ENCODE measurements at regions not wholly inside any gene's neighbourhood (a gene's known extent, or its start where the extent isn't known, plus 50 kb on each side); places are given as distances from the start of the nearest gene placed in this dataset.

- WGBS (ENCODE audit: insufficient coverage), result 60% methylated on average over 2 of the region's 2 CpGs
- H3K27ac ChIP-seq (ENCODE audit: low read depth, low read length), result no peak overlapping the region
Measured at GRCh38 chr10:80697926-80698325, 160.2 kb downstream of the SH2D4B start.

DNA sequence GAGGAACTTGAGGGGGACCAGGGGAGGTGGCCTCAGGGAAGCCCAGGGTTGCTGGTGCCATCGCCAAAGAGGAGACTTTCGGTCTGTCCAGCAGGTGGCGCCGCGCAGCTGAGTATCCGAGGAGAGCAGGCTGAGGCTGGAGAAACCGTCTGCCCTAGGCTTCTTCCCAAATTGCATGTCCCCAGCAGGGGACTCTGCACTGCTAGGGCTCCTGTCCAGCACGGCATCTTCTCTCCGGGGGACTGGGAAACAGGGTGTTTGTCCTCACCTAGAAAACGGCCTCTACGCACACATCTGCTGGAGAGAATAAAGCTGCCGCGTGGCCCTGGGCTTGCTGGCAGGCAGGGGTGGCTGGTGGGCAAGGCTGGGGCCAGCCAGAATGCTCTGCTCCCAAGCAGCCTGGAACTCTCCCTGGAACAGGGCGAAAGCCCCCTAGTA lies 161.9 kb downstream of the SH2D4B start:
- DNase-seq (ENCODE audit: low read depth in 4 of 6, low spot score in 6 of 6), result peak; percentile 71 to 94 (median 76)
- H3K36me3 ChIP-seq (ENCODE audit: control insufficient read depth, insufficient read depth, low read length), result no peaks in the 10 kb centered on the region
- H3K4me3 ChIP-seq (ENCODE audit: low read depth, low read length), result no peak overlapping the region
- no peak overlapping the region for H3K27ac ChIP-seq (ENCODE audit: low read depth, low read length)
- H3K9me3 ChIP-seq (ENCODE audit: control insufficient read depth, insufficient read depth, low read length), result no peaks in the 10 kb centered on the region
- WGBS (ENCODE audit: insufficient coverage), result 11% methylated on average over 13 of the region's 14 CpGs
- H3K27me3 ChIP-seq (ENCODE audit: control insufficient read depth, insufficient read depth, low read length), result peaks cover 2% of the 10 kb centered on the region
- peaks cover 38% of the 10 kb centered on the region for H3K4me1 ChIP-seq (ENCODE audit: control insufficient read depth, insufficient read depth, low read length)

More at GRCh38 chr10:80697926-80698325, 160.2 kb downstream of the SH2D4B start:
- H3K27me3 ChIP-seq (ENCODE audit: control insufficient read depth, insufficient read depth, low read length), result peaks cover 2% of the 10 kb centered on the region
- H3K4me1 ChIP-seq (ENCODE audit: control insufficient read depth, insufficient read depth, low read length), result peaks cover 32% of the 10 kb centered on the region
- H3K9me3 ChIP-seq (ENCODE audit: control insufficient read depth, insufficient read depth, low read length), result no peaks in the 10 kb centered on the region
- peak in 1 of 6 donors; percentile 61 for DNase-seq (ENCODE audit: low read depth in 4 of 6, low spot score in 6 of 6)
- no peaks in the 10 kb centered on the region for H3K36me3 ChIP-seq (ENCODE audit: control insufficient read depth, insufficient read depth, low read length)
- H3K4me3 ChIP-seq (ENCODE audit: low read depth, low read length), result no peak overlapping the region

DNA sequence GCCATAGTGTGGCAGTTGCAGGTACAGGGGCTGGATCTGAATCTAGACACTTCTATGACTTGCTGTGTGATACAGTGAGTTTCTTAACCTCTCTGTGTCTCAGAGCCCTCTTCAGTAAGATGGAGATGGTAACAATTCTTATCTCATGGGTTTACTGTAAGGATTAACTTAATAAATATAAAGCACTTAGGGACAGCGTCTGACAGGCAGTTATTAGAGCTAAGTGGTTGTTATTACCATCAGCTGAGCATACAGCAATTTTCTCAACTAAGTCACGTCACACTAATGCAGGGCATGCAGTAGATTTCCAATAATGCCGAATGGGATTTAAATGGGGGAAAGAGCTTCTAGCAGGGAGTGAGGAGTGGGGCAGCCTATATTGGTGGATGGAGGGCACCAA lies 162.6 kb downstream of the SH2D4B start:
- DNase-seq (ENCODE audit: low read depth in 4 of 6, low spot score in 6 of 6), result peak in 1 of 6 donors; percentile 48
- H3K9me3 ChIP-seq (ENCODE audit: control insufficient read depth, insufficient read depth, low read length), result no peaks in the 10 kb centered on the region
- H3K4me1 ChIP-seq (ENCODE audit: control insufficient read depth, insufficient read depth, low read length), result peaks cover 38% of the 10 kb centered on the region
- H3K36me3 ChIP-seq (ENCODE audit: control insufficient read depth, insufficient read depth, low read length), result no peaks in the 10 kb centered on the region
- H3K27me3 ChIP-seq (ENCODE audit: control insufficient read depth, insufficient read depth, low read length), result peaks cover 2% of the 10 kb centered on the region
- WGBS (ENCODE audit: insufficient coverage), result no CpG with 5 or more reads among the region's 3 CpGs
- no peak overlapping the region for H3K27ac ChIP-seq (ENCODE audit: low read depth, low read length)
- H3K4me3 ChIP-seq (ENCODE audit: low read depth, low read length), result no peak overlapping the region

DNA sequence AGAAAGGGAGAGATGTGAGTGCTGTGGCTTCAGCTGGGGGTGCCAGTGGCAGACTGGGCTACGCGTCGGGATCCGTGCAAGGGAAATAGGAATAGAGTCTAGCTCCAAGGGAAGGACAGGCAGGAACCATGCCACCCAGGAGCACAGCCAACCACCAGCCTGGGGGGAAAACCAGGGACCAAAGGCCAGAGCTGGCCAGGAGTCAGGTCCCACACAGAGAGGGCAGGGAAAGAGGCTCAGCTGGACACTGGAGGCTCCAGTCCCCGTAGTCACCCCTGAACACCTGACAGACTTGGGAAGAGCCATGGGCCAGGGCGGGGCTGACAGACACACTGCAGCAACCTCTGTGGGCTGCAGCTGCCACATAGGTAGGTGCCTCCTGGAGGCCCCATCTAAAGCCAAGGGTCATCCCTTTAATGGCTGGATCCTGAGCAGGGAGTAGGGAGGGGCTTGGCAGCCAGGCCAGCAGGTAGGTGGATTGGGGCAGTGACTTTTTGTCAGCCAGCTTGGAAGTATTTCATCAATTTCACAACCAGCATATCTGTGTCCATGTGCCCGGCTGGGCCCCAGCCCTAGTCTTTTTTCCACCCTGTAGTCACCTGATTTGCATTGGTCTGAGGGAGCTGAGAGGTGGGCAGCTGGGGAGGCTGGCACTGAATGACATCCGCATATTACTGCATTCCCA lies 163.2 kb downstream of the SH2D4B start:
- H3K4me1 ChIP-seq (ENCODE audit: control insufficient read depth, insufficient read depth, low read length), result peaks cover 38% of the 10 kb centered on the region
- H3K27me3 ChIP-seq (ENCODE audit: control insufficient read depth, insufficient read depth, low read length), result peaks cover 2% of the 10 kb centered on the region
- 87% methylated on average over 7 of the region's 8 CpGs for WGBS (ENCODE audit: insufficient coverage)
- DNase-seq (ENCODE audit: low read depth in 4 of 6, low spot score in 6 of 6), result no peak
- no peak overlapping the region for H3K4me3 ChIP-seq (ENCODE audit: low read depth, low read length)
- H3K27ac ChIP-seq (ENCODE audit: low read depth, low read length), result no peak overlapping the region
- H3K9me3 ChIP-seq (ENCODE audit: control insufficient read depth, insufficient read depth, low read length), result no peaks in the 10 kb centered on the region
- no peaks in the 10 kb centered on the region for H3K36me3 ChIP-seq (ENCODE audit: control insufficient read depth, insufficient read depth, low read length)

GRCh38 chr10:80701706-80702105 lies 164.0 kb downstream of the SH2D4B start:
- H3K4me1 ChIP-seq (ENCODE audit: control insufficient read depth, insufficient read depth, low read length), result peaks cover 38% of the 10 kb centered on the region
- no CpG with 5 or more reads among the region's 2 CpGs for WGBS (ENCODE audit: insufficient coverage)
- no peaks in the 10 kb centered on the region for H3K9me3 ChIP-seq (ENCODE audit: control insufficient read depth, insufficient read depth, low read length)
- no peaks in the 10 kb centered on the region for H3K36me3 ChIP-seq (ENCODE audit: control insufficient read depth, insufficient read depth, low read length)
- DNase-seq (ENCODE audit: low read depth in 4 of 6, low spot score in 6 of 6), result no peak
- no peak overlapping the region for H3K27ac ChIP-seq (ENCODE audit: low read depth, low read length)
- H3K4me3 ChIP-seq (ENCODE audit: low read depth, low read length), result no peak overlapping the region
- peaks cover 2% of the 10 kb centered on the region for H3K27me3 ChIP-seq (ENCODE audit: control insufficient read depth, insufficient read depth, low read length)

DNA sequence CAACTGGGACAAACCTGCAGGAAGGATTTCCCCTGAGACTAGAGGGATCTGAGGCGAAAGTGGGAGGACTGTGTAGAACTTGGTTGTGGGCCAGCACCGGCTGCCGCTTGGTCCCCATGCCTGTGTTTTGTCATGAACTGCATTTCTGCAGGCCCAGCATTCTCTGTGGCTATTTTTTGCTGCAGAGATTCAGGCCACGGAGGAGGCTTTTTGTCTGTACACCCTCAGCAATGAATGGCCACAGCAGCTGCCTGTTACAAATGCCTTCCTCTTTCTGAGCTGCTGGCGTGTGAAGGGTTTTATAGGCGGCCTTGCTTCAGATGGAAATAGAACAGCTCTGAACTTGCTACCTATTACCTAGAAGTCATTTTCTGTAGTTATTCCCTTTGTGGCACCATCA lies 164.4 kb downstream of the SH2D4B start:
- Histone ChIP-seq H3K4me1 (ENCODE audit: control insufficient read depth, insufficient read depth, low read length) (peaks cover 38% of the 10 kb centered on the region), H3K27ac (ENCODE audit: low read depth, low read length) (no peak overlapping the region), H3K27me3 (ENCODE audit: control insufficient read depth, insufficient read depth, low read length) (peaks cover 2% of the 10 kb centered on the region), H3K4me3 (ENCODE audit: low read depth, low read length) (no peak overlapping the region), H3K9me3 (ENCODE audit: control insufficient read depth, insufficient read depth, low read length) (no peaks in the 10 kb centered on the region), H3K36me3 (ENCODE audit: control insufficient read depth, insufficient read depth, low read length) (no peaks in the 10 kb centered on the region)
- peak in 5 of 6 donors; percentile 17 to 86 (median 42) for DNase-seq (ENCODE audit: low read depth in 4 of 6, low spot score in 6 of 6)
- WGBS (ENCODE audit: insufficient coverage), result 25% methylated on average over 4 of the region's 6 CpGs

GRCh38 chr10:80705899-80706298 lies 168.2 kb downstream of the SH2D4B start:
- Histone ChIP-seq H3K4me3 (ENCODE audit: low read depth, low read length) (no peak overlapping the region), H3K27me3 (ENCODE audit: control insufficient read depth, insufficient read depth, low read length) (no peaks in the 10 kb centered on the region), H3K27ac (ENCODE audit: low read depth, low read length) (no peak overlapping the region), H3K4me1 (ENCODE audit: control insufficient read depth, insufficient read depth, low read length) (peaks cover 24% of the 10 kb centered on the region), H3K9me3 (ENCODE audit: control insufficient read depth, insufficient read depth, low read length) (no peaks in the 10 kb centered on the region), H3K36me3 (ENCODE audit: control insufficient read depth, insufficient read depth, low read length) (no peaks in the 10 kb centered on the region)
- no peak for DNase-seq (ENCODE audit: low read depth in 4 of 6, low spot score in 6 of 6)

GRCh38 chr10:80708185-80708584 lies 170.5 kb downstream of the SH2D4B start:
- WGBS (ENCODE audit: insufficient coverage), result no CpG with 5 or more reads among the region's 2 CpGs
- DNase-seq (ENCODE audit: low read depth in 4 of 6, low spot score in 6 of 6), result no peak
- H3K27ac ChIP-seq (ENCODE audit: low read depth, low read length), result no peak overlapping the region
- H3K4me1 ChIP-seq (ENCODE audit: control insufficient read depth, insufficient read depth, low read length), result peaks cover 4% of the 10 kb centered on the region
- H3K36me3 ChIP-seq (ENCODE audit: control insufficient read depth, insufficient read depth, low read length), result no peaks in the 10 kb centered on the region
- no peak overlapping the region for H3K4me3 ChIP-seq (ENCODE audit: low read depth, low read length)
- no peaks in the 10 kb centered on the region for H3K27me3 ChIP-seq (ENCODE audit: control insufficient read depth, insufficient read depth, low read length)
- H3K9me3 ChIP-seq (ENCODE audit: control insufficient read depth, insufficient read depth, low read length), result no peaks in the 10 kb centered on the region

GRCh38 chr10:80708808-80709207 lies 171.1 kb downstream of the SH2D4B start:
- no peak for DNase-seq (ENCODE audit: low read depth in 4 of 6, low spot score in 6 of 6)
- Histone ChIP-seq H3K4me3 (ENCODE audit: low read depth, low read length) (no peak overlapping the region), H3K27ac (ENCODE audit: low read depth, low read length) (no peak overlapping the region), H3K27me3 (ENCODE audit: control insufficient read depth, insufficient read depth, low read length) (no peaks in the 10 kb centered on the region), H3K9me3 (ENCODE audit: control insufficient read depth, insufficient read depth, low read length) (no peaks in the 10 kb centered on the region), H3K4me1 (ENCODE audit: control insufficient read depth, insufficient read depth, low read length) (no peaks in the 10 kb centered on the region), H3K36me3 (ENCODE audit: control insufficient read depth, insufficient read depth, low read length) (no peaks in the 10 kb centered on the region)
- WGBS (ENCODE audit: insufficient coverage), result no CpG with 5 or more reads among the region's 1 CpG

DNA sequence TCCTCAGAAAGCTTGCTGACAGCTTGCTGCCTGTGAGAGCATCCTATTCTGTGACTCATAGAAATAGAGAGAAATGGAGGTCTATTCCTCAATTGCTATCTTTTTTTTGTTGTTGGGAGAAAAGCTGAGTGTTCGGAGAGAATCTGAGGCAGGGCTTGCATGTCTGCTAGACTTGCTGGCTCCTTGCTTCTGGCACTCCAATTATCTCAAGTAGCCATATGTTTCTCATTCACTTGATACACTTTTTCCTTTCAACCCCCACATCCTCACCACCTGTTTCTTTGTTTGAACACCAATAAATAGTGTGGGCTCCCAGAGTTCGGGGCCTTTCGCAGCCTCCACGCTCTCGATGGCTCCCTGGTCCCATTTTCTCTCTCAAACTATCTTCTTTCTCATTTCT lies 172.2 kb downstream of the SH2D4B start:
- no peak for DNase-seq (ENCODE audit: low read depth in 4 of 6, low spot score in 6 of 6)
- 88% methylated on average over 4 of the region's 5 CpGs for WGBS (ENCODE audit: insufficient coverage)
- Histone ChIP-seq H3K36me3 (ENCODE audit: control insufficient read depth, insufficient read depth, low read length) (no peaks in the 10 kb centered on the region), H3K4me3 (ENCODE audit: low read depth, low read length) (no peak overlapping the region), H3K27me3 (ENCODE audit: control insufficient read depth, insufficient read depth, low read length) (no peaks in the 10 kb centered on the region), H3K9me3 (ENCODE audit: control insufficient read depth, insufficient read depth, low read length) (no peaks in the 10 kb centered on the region), H3K27ac (ENCODE audit: low read depth, low read length) (no peak overlapping the region), H3K4me1 (ENCODE audit: control insufficient read depth, insufficient read depth, low read length) (no peaks in the 10 kb centered on the region)
